ENCODE measurements at regions not wholly inside any gene's neighbourhood (a gene's known extent, or its start where the extent isn't known, plus 50 kb on each side); places are given as distances from the start of the nearest gene placed in this dataset.

GRCh38 chr5:71969460-71969859 lies 137.8 kb upstream of the MAP1B start:
- ATAC-seq = no peak
- Histone ChIP-seq H3K4me1 (no peaks in the 10 kb centered on the region), H3K9me3 (no peaks in the 10 kb centered on the region), H3K27ac (no peak overlapping the region), H3K27me3 (ENCODE audit: insufficient read depth in 3 of 3, low read length in 2 of 3) (no peaks in the 10 kb centered on the region), H3K36me3 (ENCODE audit: insufficient read depth in 1 of 2, low read depth in 1 of 2) (no peaks in the 10 kb centered on the region), H3K4me3 (no peak overlapping the region)
- DNase-seq = no peak
- intact Hi-C loops (cut with DNase I) = no loop called here
- WGBS, 3 donors = 70 to 81% (median 72%) methylated on average over 2 of the region's 2 CpGs
- TF ChIP-seq, protein P1, sequence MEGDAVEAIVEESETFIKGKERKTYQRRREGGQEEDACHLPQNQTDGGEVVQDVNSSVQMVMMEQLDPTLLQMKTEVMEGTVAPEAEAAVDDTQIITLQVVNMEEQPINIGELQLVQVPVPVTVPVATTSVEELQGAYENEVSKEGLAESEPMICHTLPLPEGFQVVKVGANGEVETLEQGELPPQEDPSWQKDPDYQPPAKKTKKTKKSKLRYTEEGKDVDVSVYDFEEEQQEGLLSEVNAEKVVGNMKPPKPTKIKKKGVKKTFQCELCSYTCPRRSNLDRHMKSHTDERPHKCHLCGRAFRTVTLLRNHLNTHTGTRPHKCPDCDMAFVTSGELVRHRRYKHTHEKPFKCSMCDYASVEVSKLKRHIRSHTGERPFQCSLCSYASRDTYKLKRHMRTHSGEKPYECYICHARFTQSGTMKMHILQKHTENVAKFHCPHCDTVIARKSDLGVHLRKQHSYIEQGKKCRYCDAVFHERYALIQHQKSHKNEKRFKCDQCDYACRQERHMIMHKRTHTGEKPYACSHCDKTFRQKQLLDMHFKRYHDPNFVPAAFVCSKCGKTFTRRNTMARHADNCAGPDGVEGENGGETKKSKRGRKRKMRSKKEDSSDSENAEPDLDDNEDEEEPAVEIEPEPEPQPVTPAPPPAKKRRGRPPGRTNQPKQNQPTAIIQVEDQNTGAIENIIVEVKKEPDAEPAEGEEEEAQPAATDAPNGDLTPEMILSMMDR (IDR thresholded peaks at IDR 0.05) = no peak

DNA sequence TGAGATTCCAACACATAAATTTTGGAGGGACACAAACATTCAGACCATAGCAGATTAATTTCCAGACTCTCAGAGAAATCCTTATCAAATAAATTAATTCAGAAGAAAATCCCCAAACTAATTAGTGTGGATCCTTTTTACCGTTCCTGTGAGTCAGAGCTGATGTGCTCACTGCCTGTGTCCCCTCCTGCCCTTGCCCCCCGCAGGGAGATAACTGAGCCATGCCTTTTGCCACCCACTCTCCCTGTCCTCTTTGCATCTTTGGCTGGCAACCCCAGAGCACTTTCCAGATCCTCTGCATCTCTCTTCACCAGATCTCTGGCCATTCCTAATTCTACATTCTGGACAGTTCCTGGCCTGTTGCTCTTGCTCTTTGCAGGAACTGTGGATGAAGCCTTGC lies 135.4 kb upstream of the MAP1B start:
- H3K27me3 ChIP-seq (ENCODE audit: insufficient read depth in 3 of 3, low read length in 2 of 3) = no peaks in the 10 kb centered on the region
- no peaks in the 10 kb centered on the region for H3K36me3 ChIP-seq (ENCODE audit: insufficient read depth in 1 of 2, low read depth in 1 of 2)
- no peak for DNase-seq
- intact Hi-C loops (cut with DNase I) = no loop called here
- no peaks in the 10 kb centered on the region for H3K9me3 ChIP-seq
- no peaks in the 10 kb centered on the region for H3K4me1 ChIP-seq
- no peak overlapping the region for H3K4me3 ChIP-seq
- WGBS, 3 donors = 26 to 40% (median 27%) methylated on average over 2 of the region's 2 CpGs
- TF ChIP-seq, protein P1 (IDR thresholded peaks at IDR 0.05) = no peak
- H3K27ac ChIP-seq = no peak overlapping the region
- ATAC-seq = no peak

GRCh38 chr5:71972777-71973473 lies 134.3 kb upstream of the MAP1B start:
- 63 to 78% (median 77%) methylated on average over 8 of the region's 8 CpGs for WGBS, 3 donors
- intact Hi-C loops (cut with DNase I) = no loop called here
- no peak overlapping the region for H3K27ac ChIP-seq

DNA sequence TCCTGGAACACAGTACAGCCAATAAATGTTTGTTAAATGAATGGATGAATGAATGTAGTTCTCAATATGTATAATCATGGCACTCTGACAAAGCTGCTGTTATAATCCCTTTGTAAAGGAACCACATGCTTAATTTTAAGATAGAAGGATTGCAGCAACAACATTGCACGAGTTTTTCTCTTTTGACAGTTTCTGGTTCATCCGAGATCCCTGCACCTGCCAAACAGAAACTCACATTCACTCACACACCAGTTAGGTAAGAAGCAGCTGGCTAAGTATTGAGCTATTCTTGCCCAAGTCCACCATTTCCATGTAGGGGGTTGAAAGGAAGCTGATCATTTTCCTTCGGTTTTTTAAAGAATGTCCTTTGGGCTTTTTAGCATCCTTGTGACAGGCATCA lies 133.7 kb upstream of the MAP1B start:
- no peak overlapping the region for H3K4me3 ChIP-seq
- intact Hi-C loops (cut with DNase I) = no loop called here
- no peaks in the 10 kb centered on the region for H3K9me3 ChIP-seq
- no peaks in the 10 kb centered on the region for H3K36me3 ChIP-seq (ENCODE audit: insufficient read depth in 1 of 2, low read depth in 1 of 2)
- no peaks in the 10 kb centered on the region for H3K4me1 ChIP-seq
- TF ChIP-seq, protein P1 (IDR thresholded peaks at IDR 0.05) = no peak
- no peak for DNase-seq
- peak in 1 of 4 donors; percentile 41 for ATAC-seq
- no peaks in the 10 kb centered on the region for H3K27me3 ChIP-seq (ENCODE audit: insufficient read depth in 3 of 3, low read length in 2 of 3)
- H3K27ac ChIP-seq = no peak overlapping the region
- 37 to 62% (median 37%) methylated on average over 3 of the region's 3 CpGs for WGBS, 3 donors

More at GRCh38 chr5:71972777-71973473, 134.3 kb upstream of the MAP1B start:
- H3K36me3 ChIP-seq (ENCODE audit: insufficient read depth in 1 of 2, low read depth in 1 of 2) = no peaks in the 10 kb centered on the region
- no peaks in the 10 kb centered on the region for H3K27me3 ChIP-seq (ENCODE audit: insufficient read depth in 3 of 3, low read length in 2 of 3)
- H3K9me3 ChIP-seq = no peaks in the 10 kb centered on the region
- TF ChIP-seq, protein P1 (IDR thresholded peaks at IDR 0.05) = no peak
- H3K4me3 ChIP-seq = no peak overlapping the region
- no peak for DNase-seq
- no peaks in the 10 kb centered on the region for H3K4me1 ChIP-seq
- ATAC-seq = peak in 1 of 4 donors; percentile 45

- H3K27me3 ChIP-seq (ENCODE audit: insufficient read depth in 3 of 3, low read length in 2 of 3) = no peaks in the 10 kb centered on the region
- H3K36me3 ChIP-seq (ENCODE audit: insufficient read depth in 1 of 2, low read depth in 1 of 2) = no peaks in the 10 kb centered on the region
- H3K9me3 ChIP-seq = no peaks in the 10 kb centered on the region
- 44 to 66% (median 50%) methylated on average over 1 of the region's 1 CpG for WGBS, 3 donors
- TF ChIP-seq, protein P1 (IDR thresholded peaks at IDR 0.05) = no peak
- H3K27ac ChIP-seq = no peak overlapping the region
- no peaks in the 10 kb centered on the region for H3K4me1 ChIP-seq
- DNase-seq = peak in 1 of 2 donors; percentile 21
- intact Hi-C loops (cut with DNase I) = no loop called here
- H3K4me3 ChIP-seq = no peak overlapping the region
- peak in 3 of 4 donors; percentile 53 to 88 (median 73) for ATAC-seq
Observed at GRCh38 chr5:71974165-71974564, 133.1 kb upstream of the MAP1B start.
